ENCODE measurements at regions not wholly inside any gene's neighbourhood (a gene's known extent, or its start where the extent isn't known, plus 50 kb on each side); places are given as distances from the start of the nearest gene placed in this dataset.

DNA sequence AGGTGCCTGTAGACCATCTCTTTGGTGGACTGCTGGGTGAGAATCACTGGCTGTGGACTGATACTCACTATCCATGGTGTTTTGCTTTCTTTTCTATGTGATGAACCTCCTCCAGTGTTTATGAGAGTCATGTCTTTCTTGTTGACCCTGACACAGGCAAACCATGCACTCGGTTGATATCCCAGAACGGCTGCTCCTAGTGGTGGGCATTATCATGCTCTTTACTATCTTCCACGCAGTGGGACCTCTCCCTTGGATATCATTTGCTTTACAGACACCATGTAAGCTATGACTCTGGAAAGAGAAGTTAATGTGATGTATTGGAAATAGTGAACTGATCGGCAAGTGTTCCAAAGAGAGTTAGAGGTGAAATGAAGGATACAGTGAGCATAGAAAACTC, 1455.6 kb downstream of the BRINP3 start:
- no peak overlapping the region for H2AFZ ChIP-seq
- Mint-ChIP-seq H3K27me3 (ENCODE audit: insufficient read depth, low read depth, poor library complexity) (peaks cover 2% of the 10 kb centered on the region), H3K4me3 (no peak overlapping the region), H3K4me1 (no peaks in the 10 kb centered on the region), H3K27ac (no peak overlapping the region), H3K36me3 (ENCODE audit: low read depth) (no peaks in the 10 kb centered on the region), H3K9me3 (no peaks in the 10 kb centered on the region)
- H3K4me2 ChIP-seq = no peak overlapping the region
- H3K27ac ChIP-seq (ENCODE audit: low read depth) = no peak overlapping the region
- H3F3A ChIP-seq (replicated peaks; ENCODE audit: low read depth) = no peaks in the 10 kb centered on the region
- ATAC-seq (no peak), DNase-seq (ENCODE audit: low spot score) (no peak)
- H3K4me1 ChIP-seq (ENCODE audit: insufficient read depth) = no peaks in the 10 kb centered on the region
- no peak for TF ChIP-seq EZH2 (IDR thresholded peaks at IDR 0.05; ENCODE audit: low read depth, unreplicated experiment)
- H3K4me3 ChIP-seq = no peak overlapping the region
- no peaks in the 10 kb centered on the region for H3K27me3 ChIP-seq (ENCODE audit: insufficient read depth)
- no peaks in the 10 kb centered on the region for H3K36me3 ChIP-seq (ENCODE audit: insufficient read depth)
- H3K9me2 ChIP-seq (ENCODE audit: insufficient read depth) = no peaks in the 10 kb centered on the region
- H4K20me1 ChIP-seq (replicated peaks; ENCODE audit: insufficient read depth) = no peaks in the 10 kb centered on the region
- no peaks in the 10 kb centered on the region for H3K79me2 ChIP-seq (replicated peaks; ENCODE audit: insufficient read depth)

DNA sequence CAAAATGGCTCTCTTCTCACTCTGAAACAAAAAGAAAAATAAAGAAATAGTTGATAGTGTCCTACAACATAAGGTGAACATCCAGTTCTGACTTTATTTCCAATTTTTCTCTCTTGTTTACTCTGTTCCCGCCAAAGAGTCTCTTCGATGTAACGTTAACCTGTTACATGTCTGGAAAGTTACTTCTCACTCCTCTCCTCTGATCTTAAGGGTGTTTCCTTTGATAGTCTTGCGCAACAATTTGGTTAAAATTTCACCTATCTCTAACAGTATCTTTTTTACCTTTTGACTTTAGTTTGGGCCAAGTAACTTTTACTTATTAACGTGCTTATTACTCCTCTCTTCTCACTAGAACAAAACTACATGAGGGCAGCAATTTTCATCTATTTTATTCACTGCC, 1450.2 kb downstream of the BRINP3 start:
- H3K4me3 Mint-ChIP-seq = no peak overlapping the region
- Histone ChIP-seq H3K27ac (ENCODE audit: low read depth) (no peak overlapping the region), H3K79me2 (replicated peaks; ENCODE audit: insufficient read depth) (no peaks in the 10 kb centered on the region), H3F3A (replicated peaks; ENCODE audit: low read depth) (no peaks in the 10 kb centered on the region), H2AFZ (no peak overlapping the region), H3K4me2 (no peak overlapping the region), H3K27me3 (ENCODE audit: insufficient read depth) (no peaks in the 10 kb centered on the region), H3K9me2 (ENCODE audit: insufficient read depth) (no peaks in the 10 kb centered on the region), H3K4me3 (no peak overlapping the region), H4K20me1 (replicated peaks; ENCODE audit: insufficient read depth) (no peaks in the 10 kb centered on the region), H3K36me3 (ENCODE audit: insufficient read depth) (no peaks in the 10 kb centered on the region), H3K4me1 (ENCODE audit: insufficient read depth) (no peaks in the 10 kb centered on the region)
- H3K36me3 Mint-ChIP-seq (ENCODE audit: low read depth) = no peaks in the 10 kb centered on the region
- peaks cover 2% of the 10 kb centered on the region for H3K27me3 Mint-ChIP-seq (ENCODE audit: insufficient read depth, low read depth, poor library complexity)
- H3K4me1 Mint-ChIP-seq = peaks cover 5% of the 10 kb centered on the region; the same call in 1 of the 3 replicates
- ATAC-seq (no peak), DNase-seq (ENCODE audit: low spot score) (no peak)
- H3K9me3 Mint-ChIP-seq = no peaks in the 10 kb centered on the region
- no peak overlapping the region for H3K27ac Mint-ChIP-seq
- TF ChIP-seq, protein P1, sequence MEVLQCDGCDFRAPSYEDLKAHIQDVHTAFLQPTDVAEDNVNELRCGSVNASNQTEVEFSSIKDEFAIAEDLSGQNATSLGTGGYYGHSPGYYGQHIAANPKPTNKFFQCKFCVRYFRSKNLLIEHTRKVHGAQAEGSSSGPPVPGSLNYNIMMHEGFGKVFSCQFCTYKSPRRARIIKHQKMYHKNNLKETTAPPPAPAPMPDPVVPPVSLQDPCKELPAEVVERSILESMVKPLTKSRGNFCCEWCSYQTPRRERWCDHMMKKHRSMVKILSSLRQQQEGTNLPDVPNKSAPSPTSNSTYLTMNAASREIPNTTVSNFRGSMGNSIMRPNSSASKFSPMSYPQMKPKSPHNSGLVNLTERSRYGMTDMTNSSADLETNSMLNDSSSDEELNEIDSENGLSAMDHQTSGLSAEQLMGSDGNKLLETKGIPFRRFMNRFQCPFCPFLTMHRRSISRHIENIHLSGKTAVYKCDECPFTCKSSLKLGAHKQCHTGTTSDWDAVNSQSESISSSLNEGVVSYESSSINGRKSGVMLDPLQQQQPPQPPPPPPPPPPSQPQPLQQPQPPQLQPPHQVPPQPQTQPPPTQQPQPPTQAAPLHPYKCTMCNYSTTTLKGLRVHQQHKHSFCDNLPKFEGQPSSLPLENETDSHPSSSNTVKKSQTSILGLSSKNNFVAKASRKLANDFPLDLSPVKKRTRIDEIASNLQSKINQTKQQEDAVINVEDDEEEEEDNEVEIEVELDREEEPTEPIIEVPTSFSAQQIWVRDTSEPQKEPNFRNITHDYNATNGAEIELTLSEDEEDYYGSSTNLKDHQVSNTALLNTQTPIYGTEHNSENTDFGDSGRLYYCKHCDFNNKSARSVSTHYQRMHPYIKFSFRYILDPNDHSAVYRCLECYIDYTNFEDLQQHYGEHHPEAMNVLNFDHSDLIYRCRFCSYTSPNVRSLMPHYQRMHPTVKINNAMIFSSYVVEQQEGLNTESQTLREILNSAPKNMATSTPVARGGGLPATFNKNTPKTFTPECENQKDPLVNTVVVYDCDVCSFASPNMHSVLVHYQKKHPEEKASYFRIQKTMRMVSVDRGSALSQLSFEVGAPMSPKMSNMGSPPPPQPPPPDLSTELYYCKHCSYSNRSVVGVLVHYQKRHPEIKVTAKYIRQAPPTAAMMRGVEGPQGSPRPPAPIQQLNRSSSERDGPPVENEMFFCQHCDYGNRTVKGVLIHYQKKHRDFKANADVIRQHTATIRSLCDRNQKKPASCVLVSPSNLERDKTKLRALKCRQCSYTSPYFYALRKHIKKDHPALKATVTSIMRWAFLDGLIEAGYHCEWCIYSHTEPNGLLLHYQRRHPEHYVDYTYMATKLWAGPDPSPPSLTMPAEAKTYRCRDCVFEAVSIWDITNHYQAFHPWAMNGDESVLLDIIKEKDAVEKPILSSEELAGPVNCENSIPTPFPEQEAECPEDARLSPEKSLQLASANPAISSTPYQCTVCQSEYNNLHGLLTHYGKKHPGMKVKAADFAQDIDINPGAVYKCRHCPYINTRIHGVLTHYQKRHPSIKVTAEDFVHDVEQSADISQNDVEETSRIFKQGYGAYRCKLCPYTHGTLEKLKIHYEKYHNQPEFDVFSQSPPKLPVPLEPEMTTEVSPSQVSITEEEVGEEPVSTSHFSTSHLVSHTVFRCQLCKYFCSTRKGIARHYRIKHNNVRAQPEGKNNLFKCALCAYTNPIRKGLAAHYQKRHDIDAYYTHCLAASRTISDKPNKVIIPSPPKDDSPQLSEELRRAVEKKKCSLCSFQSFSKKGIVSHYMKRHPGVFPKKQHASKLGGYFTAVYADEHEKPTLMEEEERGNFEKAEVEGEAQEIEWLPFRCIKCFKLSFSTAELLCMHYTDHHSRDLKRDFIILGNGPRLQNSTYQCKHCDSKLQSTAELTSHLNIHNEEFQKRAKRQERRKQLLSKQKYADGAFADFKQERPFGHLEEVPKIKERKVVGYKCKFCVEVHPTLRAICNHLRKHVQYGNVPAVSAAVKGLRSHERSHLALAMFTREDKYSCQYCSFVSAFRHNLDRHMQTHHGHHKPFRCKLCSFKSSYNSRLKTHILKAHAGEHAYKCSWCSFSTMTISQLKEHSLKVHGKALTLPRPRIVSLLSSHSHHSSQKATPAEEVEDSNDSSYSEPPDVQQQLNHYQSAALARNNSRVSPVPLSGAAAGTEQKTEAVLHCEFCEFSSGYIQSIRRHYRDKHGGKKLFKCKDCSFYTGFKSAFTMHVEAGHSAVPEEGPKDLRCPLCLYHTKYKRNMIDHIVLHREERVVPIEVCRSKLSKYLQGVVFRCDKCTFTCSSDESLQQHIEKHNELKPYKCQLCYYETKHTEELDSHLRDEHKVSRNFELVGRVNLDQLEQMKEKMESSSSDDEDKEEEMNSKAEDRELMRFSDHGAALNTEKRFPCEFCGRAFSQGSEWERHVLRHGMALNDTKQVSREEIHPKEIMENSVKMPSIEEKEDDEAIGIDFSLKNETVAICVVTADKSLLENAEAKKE (CRISPR knock-in tag; IDR thresholded peaks at IDR 0.05) = no peak
- no peak for TF ChIP-seq STAT1 (IDR thresholded peaks at IDR 0.05; ENCODE audit: unreplicated experiment)
- no peak for TF ChIP-seq ETS1 (IDR thresholded peaks at IDR 0.05)
- no peak for TF ChIP-seq EZH2phosphoT487 (IDR thresholded peaks at IDR 0.05; ENCODE audit: unreplicated experiment)
- TF ChIP-seq, protein P2, sequence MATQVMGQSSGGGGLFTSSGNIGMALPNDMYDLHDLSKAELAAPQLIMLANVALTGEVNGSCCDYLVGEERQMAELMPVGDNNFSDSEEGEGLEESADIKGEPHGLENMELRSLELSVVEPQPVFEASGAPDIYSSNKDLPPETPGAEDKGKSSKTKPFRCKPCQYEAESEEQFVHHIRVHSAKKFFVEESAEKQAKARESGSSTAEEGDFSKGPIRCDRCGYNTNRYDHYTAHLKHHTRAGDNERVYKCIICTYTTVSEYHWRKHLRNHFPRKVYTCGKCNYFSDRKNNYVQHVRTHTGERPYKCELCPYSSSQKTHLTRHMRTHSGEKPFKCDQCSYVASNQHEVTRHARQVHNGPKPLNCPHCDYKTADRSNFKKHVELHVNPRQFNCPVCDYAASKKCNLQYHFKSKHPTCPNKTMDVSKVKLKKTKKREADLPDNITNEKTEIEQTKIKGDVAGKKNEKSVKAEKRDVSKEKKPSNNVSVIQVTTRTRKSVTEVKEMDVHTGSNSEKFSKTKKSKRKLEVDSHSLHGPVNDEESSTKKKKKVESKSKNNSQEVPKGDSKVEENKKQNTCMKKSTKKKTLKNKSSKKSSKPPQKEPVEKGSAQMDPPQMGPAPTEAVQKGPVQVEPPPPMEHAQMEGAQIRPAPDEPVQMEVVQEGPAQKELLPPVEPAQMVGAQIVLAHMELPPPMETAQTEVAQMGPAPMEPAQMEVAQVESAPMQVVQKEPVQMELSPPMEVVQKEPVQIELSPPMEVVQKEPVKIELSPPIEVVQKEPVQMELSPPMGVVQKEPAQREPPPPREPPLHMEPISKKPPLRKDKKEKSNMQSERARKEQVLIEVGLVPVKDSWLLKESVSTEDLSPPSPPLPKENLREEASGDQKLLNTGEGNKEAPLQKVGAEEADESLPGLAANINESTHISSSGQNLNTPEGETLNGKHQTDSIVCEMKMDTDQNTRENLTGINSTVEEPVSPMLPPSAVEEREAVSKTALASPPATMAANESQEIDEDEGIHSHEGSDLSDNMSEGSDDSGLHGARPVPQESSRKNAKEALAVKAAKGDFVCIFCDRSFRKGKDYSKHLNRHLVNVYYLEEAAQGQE (IDR thresholded peaks at IDR 0.05; ENCODE audit: unreplicated experiment) = no peak
- no peak for TF ChIP-seq NANOG (IDR thresholded peaks at IDR 0.05; ENCODE audit: borderline replicate concordance)
- no peak for TF ChIP-seq ZNF331 (CRISPR knock-in tag; IDR thresholded peaks at IDR 0.05; ENCODE audit: low read depth)
- TF ChIP-seq POLR2AphosphoS5 (IDR thresholded peaks at IDR 0.05; ENCODE audit: low read depth) = no peak
- no peak for TF ChIP-seq CREB1 (CRISPR knock-in tag; IDR thresholded peaks at IDR 0.05; ENCODE audit: low read depth)
- TF ChIP-seq ZNF114 (CRISPR knock-in tag; IDR thresholded peaks at IDR 0.05) = no peak
- no peak for TF ChIP-seq JUNB (IDR thresholded peaks at IDR 0.05; ENCODE audit: unreplicated experiment)

All from GM23338 (cell line).